Bronchial epithelial cell (primary cell): ENCODE measurements at regions not wholly inside any gene's neighbourhood (a gene's known extent, or its start where the extent isn't known, plus 50 kb on each side); places are given as distances from the start of the nearest gene placed in this dataset.

Experiments used
- DNase-seq: peaks from one replicate; pipeline ENCODE4 v3.0.0-alpha.2; 2010; ENCODE audit warnings: low read depth
- FAIRE-seq: peaks from 2 replicates; lab custom pipeline; 2011; peaks lifted over from hg19 to GRCh38; lab: Jason Lieb, UNC
- H3K27me3 ChIP-seq: 2 replicates; pipeline ENCODE4 v1.5.1; 2011; ENCODE audit warnings: low read length; ENCODE audit not compliant: control insufficient read depth, insufficient read depth
- H3K36me3 ChIP-seq: 2 replicates; pipeline ENCODE4 v1.5.1; 2011; ENCODE audit warnings: low read length; ENCODE audit not compliant: control insufficient read depth, insufficient read depth
- H3K4me3 ChIP-seq: 2 replicates; pipeline ENCODE4 v1.5.1; 2011; ENCODE audit warnings: mild to moderate bottlenecking, low read depth, low read length, control low read depth
- TF ChIP-seq, protein P1 (sequence below): IDR thresholded peaks from 2 replicates; pipeline ENCODE4 v1.5.1; 2011; ENCODE audit warnings: mild to moderate bottlenecking, moderate library complexity, low read length, control low read depth, inconsistent platforms; ENCODE audit not compliant: insufficient read depth, severe bottlenecking

DNA sequence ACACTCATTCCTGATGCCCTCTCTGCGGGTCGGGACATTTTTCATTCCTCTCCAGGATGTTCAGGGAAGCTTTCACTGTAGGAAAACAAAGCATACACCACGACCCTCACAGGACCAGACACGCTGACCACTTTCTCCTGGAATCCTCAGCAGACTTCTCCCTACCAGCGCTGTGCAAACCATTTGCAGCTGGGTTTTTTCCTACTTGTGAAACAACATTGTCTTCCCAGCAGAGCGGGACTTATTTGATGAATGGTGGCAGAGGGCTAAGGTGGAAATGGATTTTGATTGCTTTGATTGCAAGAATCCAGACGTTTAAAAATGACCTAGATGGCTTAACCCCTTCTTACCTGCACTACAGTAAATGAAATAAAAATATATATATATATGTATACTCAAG, 265.9 kb downstream of the TBC1D4 start:
- no peak for DNase-seq
- Histone ChIP-seq H3K4me3 (no peak overlapping the region), H3K27me3 (no peaks in the 10 kb centered on the region), H3K36me3 (no peaks in the 10 kb centered on the region)
- TF ChIP-seq, protein P1, sequence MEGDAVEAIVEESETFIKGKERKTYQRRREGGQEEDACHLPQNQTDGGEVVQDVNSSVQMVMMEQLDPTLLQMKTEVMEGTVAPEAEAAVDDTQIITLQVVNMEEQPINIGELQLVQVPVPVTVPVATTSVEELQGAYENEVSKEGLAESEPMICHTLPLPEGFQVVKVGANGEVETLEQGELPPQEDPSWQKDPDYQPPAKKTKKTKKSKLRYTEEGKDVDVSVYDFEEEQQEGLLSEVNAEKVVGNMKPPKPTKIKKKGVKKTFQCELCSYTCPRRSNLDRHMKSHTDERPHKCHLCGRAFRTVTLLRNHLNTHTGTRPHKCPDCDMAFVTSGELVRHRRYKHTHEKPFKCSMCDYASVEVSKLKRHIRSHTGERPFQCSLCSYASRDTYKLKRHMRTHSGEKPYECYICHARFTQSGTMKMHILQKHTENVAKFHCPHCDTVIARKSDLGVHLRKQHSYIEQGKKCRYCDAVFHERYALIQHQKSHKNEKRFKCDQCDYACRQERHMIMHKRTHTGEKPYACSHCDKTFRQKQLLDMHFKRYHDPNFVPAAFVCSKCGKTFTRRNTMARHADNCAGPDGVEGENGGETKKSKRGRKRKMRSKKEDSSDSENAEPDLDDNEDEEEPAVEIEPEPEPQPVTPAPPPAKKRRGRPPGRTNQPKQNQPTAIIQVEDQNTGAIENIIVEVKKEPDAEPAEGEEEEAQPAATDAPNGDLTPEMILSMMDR, result no peak
- FAIRE-seq, result no peak

DNA sequence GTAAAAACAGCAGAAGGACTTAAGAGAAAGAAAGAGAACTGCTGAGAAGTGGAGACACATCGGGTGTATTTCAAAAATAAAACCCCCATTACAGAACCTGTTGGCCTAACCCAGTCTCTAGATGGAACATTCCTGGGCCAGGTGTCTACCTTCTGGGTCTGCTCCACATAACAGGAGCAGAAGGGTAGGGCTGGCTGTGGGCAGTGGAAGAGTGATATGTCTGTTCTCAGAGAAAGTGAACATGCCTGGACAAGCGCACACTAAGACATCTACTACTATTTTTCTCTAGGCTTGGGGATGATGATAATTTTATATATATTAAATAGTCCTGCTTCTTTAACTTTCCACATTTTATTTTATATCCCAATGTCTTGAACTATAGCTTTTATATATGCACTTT, 267.1 kb downstream of the TBC1D4 start:
- TF ChIP-seq, protein P1, result no peak

GRCh38 chr13:75202981-75203380, 279.0 kb downstream of the TBC1D4 start:
- Histone ChIP-seq H3K4me3 (no peak overlapping the region), H3K27me3 (peaks cover 2% of the 10 kb centered on the region), H3K36me3 (no peaks in the 10 kb centered on the region)
- FAIRE-seq (no peak), DNase-seq (no peak)
- TF ChIP-seq, protein P1, result no peak

More for the DNA sequence above, 267.1 kb downstream of the TBC1D4 start:
- Histone ChIP-seq H3K4me3 (no peak overlapping the region), H3K27me3 (no peaks in the 10 kb centered on the region), H3K36me3 (no peaks in the 10 kb centered on the region)
- no peak for FAIRE-seq
- peak; percentile 44 for DNase-seq

DNA sequence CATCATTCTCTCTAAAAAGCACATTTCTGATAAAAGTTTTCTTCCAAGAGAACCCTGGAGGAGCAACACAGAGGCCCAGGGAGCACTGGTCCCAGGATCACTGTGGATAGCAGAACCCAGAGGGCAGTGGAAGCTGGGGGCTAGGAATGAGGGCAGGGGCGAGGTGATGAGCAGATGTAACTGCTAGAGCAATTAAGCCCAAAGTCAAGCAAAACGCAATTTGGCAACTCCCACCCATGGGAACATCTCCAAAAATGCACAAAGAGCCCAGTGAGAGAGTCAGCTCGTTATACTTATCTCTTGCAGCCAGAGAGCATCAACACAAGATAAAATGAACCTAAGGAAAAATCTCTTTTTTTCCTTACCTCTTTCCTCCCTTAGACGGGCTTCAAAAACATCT, 284.2 kb downstream of the TBC1D4 start:
- no peaks in the 10 kb centered on the region for H3K36me3 ChIP-seq
- DNase-seq (no peak), FAIRE-seq (no peak)
- peaks cover 4% of the 10 kb centered on the region for H3K27me3 ChIP-seq
- no peak overlapping the region for H3K4me3 ChIP-seq
- TF ChIP-seq, protein P1, result no peak

GRCh38 chr13:75196147-75196837, 285.7 kb downstream of the TBC1D4 start:
- Histone ChIP-seq H3K4me3 (no peak overlapping the region), H3K27me3 (peaks cover 2% of the 10 kb centered on the region), H3K36me3 (no peaks in the 10 kb centered on the region)
- DNase-seq (no peak), FAIRE-seq (no peak)
- TF ChIP-seq, protein P1, result no peak
